ENCODE measurements at regions not wholly inside any gene's neighbourhood (a gene's known extent, or its start where the extent isn't known, plus 50 kb on each side); places are given as distances from the start of the nearest gene placed in this dataset.
A peak's percentile ranks its signal among the peaks of the same experiment; 100 is the strongest.
"Not testable (repeated sequence)": the region's sequence is repeated elsewhere in the genome, so short reads cannot be mapped to it uniquely, and the experiment has no call there.

DNA sequence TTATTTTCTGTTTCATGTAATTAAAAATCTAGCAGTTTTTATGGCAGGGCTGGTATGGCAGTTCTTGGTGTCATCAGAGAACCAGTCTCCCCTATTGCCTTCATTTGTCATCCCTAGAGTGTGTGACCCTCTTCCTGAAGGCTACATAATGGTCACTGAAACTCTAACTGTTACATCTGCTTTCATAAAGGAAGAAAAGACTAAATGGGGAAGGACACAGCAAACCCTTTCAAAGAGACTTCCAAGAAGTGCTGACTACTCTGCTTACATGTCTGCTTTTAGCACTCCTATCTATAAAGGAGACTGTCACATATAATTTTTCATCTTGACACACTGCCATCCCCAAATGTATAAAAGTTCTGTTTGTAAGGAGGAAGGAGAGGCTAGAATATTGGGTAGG is 105.9 kb upstream of the DIAPH2 start:
- no peak overlapping the region for H3K27ac ChIP-seq
- H3K4me3 ChIP-seq, result no peak overlapping the region
- no peaks in the 10 kb centered on the region for H3K4me1 ChIP-seq
- TF ChIP-seq POLR2A (IDR thresholded peaks at IDR 0.05) (no peak), CTCF (IDR thresholded peaks at IDR 0.05) (no peak)
- H3K36me3 ChIP-seq, result no peaks in the 10 kb centered on the region
- intact Hi-C loops (cut with DNase I), result no loop called here
- DNase-seq, result no peak
- no peak for ATAC-seq
- H3K27me3 ChIP-seq, result no peaks in the 10 kb centered on the region
- H3K9me3 ChIP-seq, result no peaks in the 10 kb centered on the region

- Histone ChIP-seq H3K27ac (no peak overlapping the region), H3K4me1 (no peaks in the 10 kb centered on the region), H3K27me3 (no peaks in the 10 kb centered on the region), H3K4me3 (no peak overlapping the region), H3K36me3 (no peaks in the 10 kb centered on the region), H3K9me3 (no peaks in the 10 kb centered on the region)
- DNase-seq, result no peak
- TF ChIP-seq CTCF (IDR thresholded peaks at IDR 0.05) (no peak), POLR2A (IDR thresholded peaks at IDR 0.05) (no peak)
- intact Hi-C loops (cut with DNase I), result no loop called here
- ATAC-seq, result no peak
These were observed 105.4 kb upstream of the DIAPH2 start for GRCh38 chrX:96579252-96579651.

DNA sequence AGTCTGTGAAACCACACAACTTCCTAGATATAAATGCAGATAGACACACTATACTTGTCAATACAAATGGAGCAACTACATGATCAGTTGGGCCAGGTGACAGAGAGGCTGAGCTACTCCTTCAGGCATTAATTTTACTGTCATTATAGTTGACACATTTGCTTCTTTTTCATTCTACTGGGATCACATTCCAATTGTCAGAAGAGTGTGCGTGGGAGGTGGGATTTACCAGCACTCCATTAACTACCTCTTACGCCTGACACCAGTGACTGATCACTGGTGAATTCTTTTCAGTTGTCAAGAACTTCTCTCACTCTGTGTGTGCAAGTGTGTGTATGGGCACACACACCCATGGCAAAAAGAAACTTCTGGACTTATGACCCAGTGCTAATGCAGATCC is 94.2 kb upstream of the DIAPH2 start:
- no peak overlapping the region for H3K27ac ChIP-seq
- no peak overlapping the region for H3K4me3 ChIP-seq
- H3K36me3 ChIP-seq, result no peaks in the 10 kb centered on the region
- WGBS, 4 donors, result 78 to 84% (median 81%) methylated on average over 2 of the region's 2 CpGs
- DNase-seq, result no peak
- intact Hi-C loops (cut with DNase I), result no loop called here
- ATAC-seq, result no peak
- no peaks in the 10 kb centered on the region for H3K27me3 ChIP-seq
- no peak for TF ChIP-seq CTCF (IDR thresholded peaks at IDR 0.05)
- TF ChIP-seq POLR2A (IDR thresholded peaks at IDR 0.05), result no peak
- no peaks in the 10 kb centered on the region for H3K9me3 ChIP-seq
- no peaks in the 10 kb centered on the region for H3K4me1 ChIP-seq

GRCh38 chrX:96591421-96591820 is 93.2 kb upstream of the DIAPH2 start:
- no peaks in the 10 kb centered on the region for H3K4me1 ChIP-seq
- DNase-seq (peak in 2 of 5 donors; percentile 12 to 25), ATAC-seq (no peak)
- 72 to 86% (median 78%) methylated on average over 4 of the region's 4 CpGs for WGBS, 4 donors
- no peaks in the 10 kb centered on the region for H3K36me3 ChIP-seq
- H3K27ac ChIP-seq, result no peak overlapping the region
- no peaks in the 10 kb centered on the region for H3K27me3 ChIP-seq
- no peaks in the 10 kb centered on the region for H3K9me3 ChIP-seq
- no peak overlapping the region for H3K4me3 ChIP-seq
- intact Hi-C loops (cut with DNase I), result no loop called here
- TF ChIP-seq POLR2A (IDR thresholded peaks at IDR 0.05), result no peak
- TF ChIP-seq CTCF (IDR thresholded peaks at IDR 0.05), result no peak

- DNase-seq, result peak in 1 of 5 donors; percentile 26
- H3K27ac ChIP-seq; H3K27me3 ChIP-seq; H3K36me3 ChIP-seq; H3K9me3 ChIP-seq; intact Hi-C loops (cut with DNase I); ATAC-seq; H3K4me3 ChIP-seq; H3K4me1 ChIP-seq: not testable (repeated sequence)
- 92 to 94% (median 93%) methylated on average over 9 of the region's 9 CpGs for WGBS, 4 donors
These were observed 86.8 kb upstream of the DIAPH2 start for GRCh38 chrX:96597847-96598246.

All from heart left ventricle (tissue), 16 donors.